ENCODE measurements at regions not wholly inside any gene's neighbourhood (a gene's known extent, or its start where the extent isn't known, plus 50 kb on each side); places are given as distances from the start of the nearest gene placed in this dataset.

GRCh38 chr19:30161770-30162169 lies 210.4 kb upstream of the ZNF536 start:
- TF ChIP-seq CTCF (IDR thresholded peaks at IDR 0.05) (no peak), JUND (IDR thresholded peaks at IDR 0.05) (no peak), YY1 (IDR thresholded peaks at IDR 0.05; ENCODE audit: low read depth) (no peak), GABPA (IDR thresholded peaks at IDR 0.05; ENCODE audit: low read depth) (no peak), RAD21 (IDR thresholded peaks at IDR 0.05; ENCODE audit: low read length) (no peak), MAX (IDR thresholded peaks at IDR 0.05; ENCODE audit: low read depth) (no peak), NRF1 (IDR thresholded peaks at IDR 0.05; ENCODE audit: low read depth, low read length) (no peak), REST (IDR thresholded peaks at IDR 0.05; ENCODE audit: low read depth, low read length) (no peak), PBX3 (IDR thresholded peaks at IDR 0.05) (no peak), USF2 (IDR thresholded peaks at IDR 0.05; ENCODE audit: borderline replicate concordance, low read depth, low read length) (no peak), NFIC (IDR thresholded peaks at IDR 0.05; ENCODE audit: borderline replicate concordance) (no peak)

Data from SK-N-SH (cell line).